ENCODE measurements at regions not wholly inside any gene's neighbourhood (a gene's known extent, or its start where the extent isn't known, plus 50 kb on each side); places are given as distances from the start of the nearest gene placed in this dataset.

GRCh38 chr7:21142081-21142480 lies 285.8 kb upstream of the SP4 start:
- H3K4me3 ChIP-seq, result no peak overlapping the region
- H3K27ac ChIP-seq, result no peak overlapping the region
- no peak for TF ChIP-seq EP300 (IDR thresholded peaks at IDR 0.05)
- TF ChIP-seq POLR2A (IDR thresholded peaks at IDR 0.05), result no peak
- no peak for TF ChIP-seq POLR2AphosphoS5 (IDR thresholded peaks at IDR 0.05)
- no peak for TF ChIP-seq CTCF (IDR thresholded peaks at IDR 0.05)
- 85% methylated on average over 8 of the region's 8 CpGs for WGBS
- H3K9me3 ChIP-seq, result no peaks in the 10 kb centered on the region
- no peaks in the 10 kb centered on the region for H3K4me1 ChIP-seq
- H3K27me3 ChIP-seq, result peaks cover 8% of the 10 kb centered on the region
- no peak for DNase-seq (ENCODE audit: low spot score in 2 of 2)
- no peaks in the 10 kb centered on the region for H3K36me3 ChIP-seq

- Histone ChIP-seq H3K9me3 (no peaks in the 10 kb centered on the region), H3K36me3 (no peaks in the 10 kb centered on the region), H3K4me3 (no peak overlapping the region), H3K27ac (no peak overlapping the region), H3K27me3 (peaks cover 4% of the 10 kb centered on the region), H3K4me1 (no peaks in the 10 kb centered on the region)
- 65% methylated on average over 7 of the region's 14 CpGs for WGBS
- no peak for DNase-seq (ENCODE audit: low spot score in 2 of 2)
- TF ChIP-seq POLR2A (IDR thresholded peaks at IDR 0.05) (no peak), EP300 (IDR thresholded peaks at IDR 0.05) (no peak), CTCF (IDR thresholded peaks at IDR 0.05) (no peak), POLR2AphosphoS5 (IDR thresholded peaks at IDR 0.05) (no peak)
These were observed 281.1 kb upstream of the SP4 start for GRCh38 chr7:21146642-21147423.

GRCh38 chr7:21149809-21150208 lies 278.1 kb upstream of the SP4 start:
- TF ChIP-seq CTCF (IDR thresholded peaks at IDR 0.05) (no peak), POLR2A (IDR thresholded peaks at IDR 0.05) (no peak), POLR2AphosphoS5 (IDR thresholded peaks at IDR 0.05) (no peak), EP300 (IDR thresholded peaks at IDR 0.05) (no peak)
- no peak for DNase-seq (ENCODE audit: low spot score in 2 of 2)
- Histone ChIP-seq H3K4me1 (no peaks in the 10 kb centered on the region), H3K9me3 (no peaks in the 10 kb centered on the region), H3K27me3 (peaks cover 4% of the 10 kb centered on the region), H3K4me3 (no peak overlapping the region), H3K27ac (no peak overlapping the region), H3K36me3 (no peaks in the 10 kb centered on the region)
- WGBS, result 82% methylated on average over 3 of the region's 3 CpGs

- 29% methylated on average over 2 of the region's 2 CpGs for WGBS
- no peak for TF ChIP-seq POLR2A (IDR thresholded peaks at IDR 0.05)
- TF ChIP-seq EP300 (IDR thresholded peaks at IDR 0.05), result no peak
- no peak for TF ChIP-seq CTCF (IDR thresholded peaks at IDR 0.05)
- no peak for TF ChIP-seq POLR2AphosphoS5 (IDR thresholded peaks at IDR 0.05)
- Histone ChIP-seq H3K4me1 (no peaks in the 10 kb centered on the region), H3K36me3 (no peaks in the 10 kb centered on the region), H3K9me3 (no peaks in the 10 kb centered on the region), H3K4me3 (no peak overlapping the region), H3K27ac (no peak overlapping the region), H3K27me3 (peaks cover 6% of the 10 kb centered on the region)
- no peak for DNase-seq (ENCODE audit: low spot score in 2 of 2)
These were observed 273.3 kb upstream of the SP4 start for GRCh38 chr7:21154614-21155013.

GRCh38 chr7:21159506-21159905 lies 268.4 kb upstream of the SP4 start:
- H3K4me1 ChIP-seq, result no peaks in the 10 kb centered on the region
- H3K27me3 ChIP-seq, result peaks cover 5% of the 10 kb centered on the region
- WGBS, result 85% methylated on average over 1 of the region's 1 CpG
- no peak for DNase-seq (ENCODE audit: low spot score in 2 of 2)
- TF ChIP-seq POLR2AphosphoS5 (IDR thresholded peaks at IDR 0.05), result no peak
- no peak for TF ChIP-seq EP300 (IDR thresholded peaks at IDR 0.05)
- TF ChIP-seq CTCF (IDR thresholded peaks at IDR 0.05), result no peak
- no peak for TF ChIP-seq POLR2A (IDR thresholded peaks at IDR 0.05)
- no peak overlapping the region for H3K4me3 ChIP-seq
- no peak overlapping the region for H3K27ac ChIP-seq
- H3K9me3 ChIP-seq, result no peaks in the 10 kb centered on the region
- H3K36me3 ChIP-seq, result no peaks in the 10 kb centered on the region

Measured in suprapubic skin (tissue), 4 donors.